ENCODE measurements at regions not wholly inside any gene's neighbourhood (a gene's known extent, or its start where the extent isn't known, plus 50 kb on each side); places are given as distances from the start of the nearest gene placed in this dataset.

GRCh38 chr10:47109906-47110305 lies 190.1 kb upstream of the GDF10 start:
- TF ChIP-seq CTCF (IDR thresholded peaks at IDR 0.05; ENCODE audit: poor library complexity, severe bottlenecking): no peak

DNA sequence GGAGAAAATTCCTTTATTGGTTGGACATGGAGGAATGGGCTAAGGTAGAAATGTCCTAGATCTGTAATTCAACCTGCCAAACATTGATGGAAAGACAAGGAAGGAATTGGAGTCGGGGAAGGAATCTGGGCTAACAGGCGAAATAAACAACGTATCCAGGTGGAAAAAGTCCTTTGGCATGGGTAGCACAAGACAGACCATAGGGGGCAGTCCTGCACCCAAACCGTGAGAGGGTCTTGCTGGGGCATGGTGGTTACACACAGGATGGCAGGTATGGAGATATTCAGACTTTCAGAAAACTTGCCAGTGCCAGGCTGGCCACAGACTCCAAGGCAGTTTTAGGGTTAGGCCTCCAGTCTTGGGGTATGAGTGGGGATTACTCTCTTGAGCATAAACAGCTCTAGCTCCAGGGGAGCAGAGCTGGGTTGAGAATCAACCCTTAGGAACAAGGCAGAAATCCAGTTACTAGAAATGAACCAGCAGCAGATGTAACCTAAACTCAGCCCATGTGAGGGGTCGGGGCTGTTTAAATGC lies 188.6 kb upstream of the GDF10 start:
- Histone ChIP-seq H3K27ac (ENCODE audit: poor library complexity, severe bottlenecking) (no peak overlapping the region), H3K9me3 (ENCODE audit: severe bottlenecking) (no peaks in the 10 kb centered on the region), H3K4me3 (ENCODE audit: severe bottlenecking) (no peak overlapping the region), H3K4me1 (ENCODE audit: insufficient read depth, poor library complexity, severe bottlenecking) (no peaks in the 10 kb centered on the region), H3K36me3 (ENCODE audit: low read depth) (no peaks in the 10 kb centered on the region), H3K27me3 (ENCODE audit: insufficient read depth, poor library complexity, severe bottlenecking) (no peaks in the 10 kb centered on the region)
- ATAC-seq (ENCODE audit: low read depth): no peak
- DNase-seq (ENCODE audit: low spot score): no peak
- TF ChIP-seq CTCF (IDR thresholded peaks at IDR 0.05; ENCODE audit: poor library complexity, severe bottlenecking): no peak

More at GRCh38 chr10:47109906-47110305, 190.1 kb upstream of the GDF10 start:
- ATAC-seq (ENCODE audit: low read depth) (no peak), DNase-seq (ENCODE audit: low spot score) (no peak)
- Histone ChIP-seq H3K27ac (ENCODE audit: poor library complexity, severe bottlenecking) (no peak overlapping the region), H3K36me3 (ENCODE audit: low read depth) (no peaks in the 10 kb centered on the region), H3K4me1 (ENCODE audit: insufficient read depth, poor library complexity, severe bottlenecking) (no peaks in the 10 kb centered on the region), H3K4me3 (ENCODE audit: severe bottlenecking) (no peak overlapping the region), H3K9me3 (ENCODE audit: severe bottlenecking) (no peaks in the 10 kb centered on the region), H3K27me3 (ENCODE audit: insufficient read depth, poor library complexity, severe bottlenecking) (no peaks in the 10 kb centered on the region)

DNA sequence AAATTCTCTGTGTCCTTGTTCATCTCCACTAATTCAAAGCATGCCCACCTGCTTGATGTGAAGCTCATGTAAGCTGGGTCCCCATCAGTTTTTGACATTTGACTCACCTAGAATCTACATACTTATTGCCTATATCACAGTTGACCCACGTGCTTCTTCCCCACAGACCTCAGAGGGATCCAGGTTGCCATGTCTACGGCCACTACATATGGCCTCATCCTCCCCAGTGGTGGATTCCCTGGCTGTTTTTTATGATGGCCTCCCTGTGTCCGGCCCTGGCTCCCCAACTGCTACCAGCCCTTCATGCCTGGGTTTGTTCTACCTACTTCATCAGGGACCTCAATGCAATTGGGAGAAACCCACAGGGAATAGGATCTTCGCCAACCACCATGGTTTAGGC lies 187.4 kb upstream of the GDF10 start:
- no peaks in the 10 kb centered on the region for H3K9me3 ChIP-seq (ENCODE audit: severe bottlenecking)
- H3K27ac ChIP-seq (ENCODE audit: poor library complexity, severe bottlenecking): no peak overlapping the region
- no peak overlapping the region for H3K4me3 ChIP-seq (ENCODE audit: severe bottlenecking)
- ATAC-seq (ENCODE audit: low read depth) (no peak), DNase-seq (ENCODE audit: low spot score) (no peak)
- no peak for TF ChIP-seq CTCF (IDR thresholded peaks at IDR 0.05; ENCODE audit: poor library complexity, severe bottlenecking)
- no peaks in the 10 kb centered on the region for H3K36me3 ChIP-seq (ENCODE audit: low read depth)
- H3K27me3 ChIP-seq (ENCODE audit: insufficient read depth, poor library complexity, severe bottlenecking): no peaks in the 10 kb centered on the region
- no peaks in the 10 kb centered on the region for H3K4me1 ChIP-seq (ENCODE audit: insufficient read depth, poor library complexity, severe bottlenecking)

DNA sequence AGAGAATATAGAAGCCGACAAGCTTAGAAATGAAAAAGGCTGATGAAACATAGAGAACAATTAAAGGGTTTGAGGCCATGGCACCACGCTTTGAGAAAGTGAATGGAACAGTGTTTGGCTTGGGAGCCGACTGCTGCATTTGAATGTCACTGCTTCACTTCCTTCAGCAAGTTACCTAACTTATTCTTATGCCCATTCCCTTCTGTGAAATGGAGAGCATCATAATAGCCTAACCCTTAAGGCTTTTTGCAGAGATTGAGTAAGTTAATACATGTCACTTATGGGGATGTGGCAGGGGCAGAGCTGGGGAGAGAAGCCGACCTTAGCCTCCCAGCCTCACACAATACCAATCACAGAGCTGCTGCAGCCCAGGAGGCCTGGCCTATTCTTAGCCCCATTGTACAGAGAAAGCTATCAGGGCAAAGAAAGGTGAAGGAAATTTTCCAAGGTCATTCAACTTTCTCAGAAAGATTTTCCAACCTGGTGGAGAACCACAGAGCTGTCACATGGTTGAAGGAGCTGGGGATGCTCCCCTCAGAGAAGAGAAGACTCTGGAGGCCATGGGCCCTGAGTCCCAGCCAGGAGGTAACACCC lies 186.0 kb upstream of the GDF10 start:
- no peak for TF ChIP-seq CTCF (IDR thresholded peaks at IDR 0.05; ENCODE audit: poor library complexity, severe bottlenecking)
- H3K27me3 ChIP-seq (ENCODE audit: insufficient read depth, poor library complexity, severe bottlenecking): no peaks in the 10 kb centered on the region
- H3K27ac ChIP-seq (ENCODE audit: poor library complexity, severe bottlenecking): no peak overlapping the region
- no peaks in the 10 kb centered on the region for H3K9me3 ChIP-seq (ENCODE audit: severe bottlenecking)
- H3K4me3 ChIP-seq (ENCODE audit: severe bottlenecking): no peak overlapping the region
- H3K4me1 ChIP-seq (ENCODE audit: insufficient read depth, poor library complexity, severe bottlenecking): no peaks in the 10 kb centered on the region
- no peaks in the 10 kb centered on the region for H3K36me3 ChIP-seq (ENCODE audit: low read depth)
- DNase-seq (ENCODE audit: low spot score): no peak
- ATAC-seq (ENCODE audit: low read depth): no peak

- TF ChIP-seq CTCF (IDR thresholded peaks at IDR 0.05; ENCODE audit: poor library complexity, severe bottlenecking): no peak
- no peak for ATAC-seq (ENCODE audit: low read depth)
Observed at GRCh38 chr10:47114680-47115186, 185.3 kb upstream of the GDF10 start.

More at GRCh38 chr10:47114680-47115186, 185.3 kb upstream of the GDF10 start:
- no peak for DNase-seq (ENCODE audit: low spot score)
- Histone ChIP-seq H3K27me3 (ENCODE audit: insufficient read depth, poor library complexity, severe bottlenecking) (peaks cover 6% of the 10 kb centered on the region), H3K4me1 (ENCODE audit: insufficient read depth, poor library complexity, severe bottlenecking) (no peaks in the 10 kb centered on the region), H3K36me3 (ENCODE audit: low read depth) (no peaks in the 10 kb centered on the region), H3K4me3 (ENCODE audit: severe bottlenecking) (no peak overlapping the region), H3K9me3 (ENCODE audit: severe bottlenecking) (no peaks in the 10 kb centered on the region), H3K27ac (ENCODE audit: poor library complexity, severe bottlenecking) (no peak overlapping the region)

Data from RWPE2 (cell line).